ENCODE measurements at regions not wholly inside any gene's neighbourhood (a gene's known extent, or its start where the extent isn't known, plus 50 kb on each side); places are given as distances from the start of the nearest gene placed in this dataset.

DNA sequence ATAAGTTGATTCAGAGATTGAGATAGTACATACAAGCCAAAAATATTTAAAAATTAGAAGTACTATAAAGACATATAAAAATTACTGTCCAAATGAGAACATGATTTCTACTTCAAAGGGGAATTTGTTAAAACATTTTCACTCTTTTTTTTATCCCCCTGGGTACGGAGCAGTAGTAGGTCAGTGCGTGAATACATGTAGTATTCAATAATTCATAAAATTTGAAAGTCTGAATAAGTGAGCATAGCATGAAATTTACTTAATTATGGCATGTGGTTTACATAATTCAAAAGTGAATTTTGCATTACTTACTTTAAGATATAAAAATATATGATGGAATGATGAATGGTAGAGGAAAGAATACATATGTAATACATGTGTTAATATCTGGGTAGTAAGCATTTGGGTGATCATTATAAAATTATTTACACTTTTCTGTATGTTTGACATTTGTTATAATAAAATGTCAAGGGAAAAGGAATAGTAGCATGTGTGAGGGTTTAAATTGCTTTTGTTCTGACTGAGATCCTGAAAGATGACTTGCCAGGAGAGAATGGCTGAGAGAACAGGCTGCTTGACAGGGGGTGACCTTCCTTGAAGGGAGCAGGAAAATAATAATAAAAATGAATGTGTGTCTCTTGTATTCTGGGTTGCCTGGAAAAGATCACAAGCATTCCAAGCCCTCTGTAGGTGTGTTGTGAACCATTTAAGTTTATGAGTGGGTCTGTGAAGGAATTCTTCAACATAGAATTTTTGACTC is 1178.8 kb downstream of the ZPLD1 start (continued):
- TF ChIP-seq, protein P1, sequence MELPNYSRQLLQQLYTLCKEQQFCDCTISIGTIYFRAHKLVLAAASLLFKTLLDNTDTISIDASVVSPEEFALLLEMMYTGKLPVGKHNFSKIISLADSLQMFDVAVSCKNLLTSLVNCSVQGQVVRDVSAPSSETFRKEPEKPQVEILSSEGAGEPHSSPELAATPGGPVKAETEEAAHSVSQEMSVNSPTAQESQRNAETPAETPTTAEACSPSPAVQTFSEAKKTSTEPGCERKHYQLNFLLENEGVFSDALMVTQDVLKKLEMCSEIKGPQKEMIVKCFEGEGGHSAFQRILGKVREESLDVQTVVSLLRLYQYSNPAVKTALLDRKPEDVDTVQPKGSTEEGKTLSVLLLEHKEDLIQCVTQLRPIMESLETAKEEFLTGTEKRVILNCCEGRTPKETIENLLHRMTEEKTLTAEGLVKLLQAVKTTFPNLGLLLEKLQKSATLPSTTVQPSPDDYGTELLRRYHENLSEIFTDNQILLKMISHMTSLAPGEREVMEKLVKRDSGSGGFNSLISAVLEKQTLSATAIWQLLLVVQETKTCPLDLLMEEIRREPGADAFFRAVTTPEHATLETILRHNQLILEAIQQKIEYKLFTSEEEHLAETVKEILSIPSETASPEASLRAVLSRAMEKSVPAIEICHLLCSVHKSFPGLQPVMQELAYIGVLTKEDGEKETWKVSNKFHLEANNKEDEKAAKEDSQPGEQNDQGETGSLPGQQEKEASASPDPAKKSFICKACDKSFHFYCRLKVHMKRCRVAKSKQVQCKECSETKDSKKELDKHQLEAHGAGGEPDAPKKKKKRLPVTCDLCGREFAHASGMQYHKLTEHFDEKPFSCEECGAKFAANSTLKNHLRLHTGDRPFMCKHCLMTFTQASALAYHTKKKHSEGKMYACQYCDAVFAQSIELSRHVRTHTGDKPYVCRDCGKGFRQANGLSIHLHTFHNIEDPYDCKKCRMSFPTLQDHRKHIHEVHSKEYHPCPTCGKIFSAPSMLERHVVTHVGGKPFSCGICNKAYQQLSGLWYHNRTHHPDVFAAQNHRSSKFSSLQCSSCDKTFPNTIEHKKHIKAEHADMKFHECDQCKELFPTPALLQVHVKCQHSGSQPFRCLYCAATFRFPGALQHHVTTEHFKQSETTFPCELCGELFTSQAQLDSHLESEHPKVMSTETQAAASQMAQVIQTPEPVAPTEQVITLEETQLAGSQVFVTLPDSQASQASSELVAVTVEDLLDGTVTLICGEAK (IDR thresholded peaks at IDR 0.05; ENCODE audit: borderline replicate concordance): no peak
- TF ChIP-seq CBX3 (IDR thresholded peaks at IDR 0.05; ENCODE audit: borderline replicate concordance, low read depth) (no peak), ZSCAN29 (IDR thresholded peaks at IDR 0.05) (no peak), RCOR1 (conservative IDR thresholded peaks at IDR 0.05; ENCODE audit: low read depth, low read length) (no peak)

DNA sequence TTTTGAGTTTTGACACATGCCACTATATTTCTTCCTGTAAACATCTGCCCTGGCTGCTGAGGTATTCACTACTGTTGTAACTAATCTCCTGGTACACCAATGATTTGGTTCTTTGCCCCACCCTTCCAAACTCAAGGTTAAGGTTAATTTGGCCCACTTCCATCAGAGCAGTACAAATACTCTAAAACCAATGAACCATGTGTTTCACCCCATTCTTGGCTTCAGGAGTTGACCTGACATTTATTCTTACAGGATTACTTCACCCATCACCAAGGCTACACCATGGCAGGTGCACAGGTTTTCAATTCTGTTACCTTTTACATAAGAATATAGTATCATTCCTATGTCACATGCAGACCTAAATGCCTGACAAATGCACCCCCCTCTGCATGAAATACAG is 1179.9 kb downstream of the ZPLD1 start:
- H3K9ac ChIP-seq (ENCODE audit: control insufficient read depth, insufficient read depth, low read length): no peak overlapping the region
- no peaks in the 10 kb centered on the region for H3K79me2 ChIP-seq (ENCODE audit: control insufficient read depth, insufficient read depth, low read length)
- H2AFZ ChIP-seq (ENCODE audit: control insufficient read depth, low read depth, low read length): no peak overlapping the region
- BruUV-seq (replicated peaks): no TSS peak
- H3K9me3 ChIP-seq (replicated peaks; ENCODE audit: control insufficient read depth, insufficient read depth, low read length): no peaks in the 10 kb centered on the region
- ChIA-PET RAD21 (ENCODE audit: unreplicated experiment) (no interaction called here), POLR2A (no interaction called here), CTCF (no interaction called here), SMC1A (ENCODE audit: uncharacterized antibody, unreplicated experiment) (no interaction called here)
- no peak overlapping the region for H3K4me2 ChIP-seq (ENCODE audit: control insufficient read depth, insufficient read depth)
- no peaks in the 10 kb centered on the region for H3K36me3 ChIP-seq (ENCODE audit: control insufficient read depth in 2 of 2, insufficient read depth in 2 of 2, low read length in 1 of 2)
- intact Hi-C loops (cut with micrococcal nuclease; ENCODE audit: unreplicated experiment) (no loop called here), in situ Hi-C loops (cut with MboI) (no loop called here)
- no peaks in the 10 kb centered on the region for H3K27me3 ChIP-seq (replicated peaks in 1 of 2; ENCODE audit: control insufficient read depth in 2 of 2, insufficient read depth in 2 of 2, low read length in 1 of 2)
- FAIRE-seq (no peak), ATAC-seq (no peak), DNase-seq (ENCODE audit: low read depth, low spot score) (no peak)
- no peaks in the 10 kb centered on the region for H4K20me1 ChIP-seq (ENCODE audit: control insufficient read depth, insufficient read depth)
- no peak overlapping the region for H3K4me3 ChIP-seq
- no peak overlapping the region for H3K27ac ChIP-seq (ENCODE audit: control insufficient read depth, insufficient read depth)
- no peaks in the 10 kb centered on the region for H3K4me1 ChIP-seq (ENCODE audit: control insufficient read depth, insufficient read depth, low read length)
- TF ChIP-seq, protein P2, sequence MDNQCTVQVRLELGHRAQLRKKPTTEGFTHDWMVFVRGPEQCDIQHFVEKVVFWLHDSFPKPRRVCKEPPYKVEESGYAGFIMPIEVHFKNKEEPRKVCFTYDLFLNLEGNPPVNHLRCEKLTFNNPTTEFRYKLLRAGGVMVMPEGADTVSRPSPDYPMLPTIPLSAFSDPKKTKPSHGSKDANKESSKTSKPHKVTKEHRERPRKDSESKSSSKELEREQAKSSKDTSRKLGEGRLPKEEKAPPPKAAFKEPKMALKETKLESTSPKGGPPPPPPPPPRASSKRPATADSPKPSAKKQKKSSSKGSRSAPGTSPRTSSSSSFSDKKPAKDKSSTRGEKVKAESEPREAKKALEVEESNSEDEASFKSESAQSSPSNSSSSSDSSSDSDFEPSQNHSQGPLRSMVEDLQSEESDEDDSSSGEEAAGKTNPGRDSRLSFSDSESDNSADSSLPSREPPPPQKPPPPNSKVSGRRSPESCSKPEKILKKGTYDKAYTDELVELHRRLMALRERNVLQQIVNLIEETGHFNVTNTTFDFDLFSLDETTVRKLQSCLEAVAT (IDR thresholded peaks at IDR 0.05): no peak
- no peak for TF ChIP-seq KAT2A (conservative IDR thresholded peaks at IDR 0.05; ENCODE audit: control insufficient read depth, low read depth, low read length)
- no peak for TF ChIP-seq YY1 (IDR thresholded peaks at IDR 0.05; ENCODE audit: low read depth, low read length)
- no peak for TF ChIP-seq MYC (IDR thresholded peaks at IDR 0.05; ENCODE audit: insufficient read depth, insufficient read length, insufficient replicate concordance, low read length, severe bottlenecking)
- no peak for TF ChIP-seq CHD4 (IDR thresholded peaks at IDR 0.05)
- TF ChIP-seq FOXK2 (IDR thresholded peaks at IDR 0.05): no peak
- no peak for TF ChIP-seq ZNF207 (IDR thresholded peaks at IDR 0.05; ENCODE audit: borderline replicate concordance)
- TF ChIP-seq ZBED1 (IDR thresholded peaks at IDR 0.05; ENCODE audit: borderline replicate concordance): no peak
- TF ChIP-seq, protein P3, sequence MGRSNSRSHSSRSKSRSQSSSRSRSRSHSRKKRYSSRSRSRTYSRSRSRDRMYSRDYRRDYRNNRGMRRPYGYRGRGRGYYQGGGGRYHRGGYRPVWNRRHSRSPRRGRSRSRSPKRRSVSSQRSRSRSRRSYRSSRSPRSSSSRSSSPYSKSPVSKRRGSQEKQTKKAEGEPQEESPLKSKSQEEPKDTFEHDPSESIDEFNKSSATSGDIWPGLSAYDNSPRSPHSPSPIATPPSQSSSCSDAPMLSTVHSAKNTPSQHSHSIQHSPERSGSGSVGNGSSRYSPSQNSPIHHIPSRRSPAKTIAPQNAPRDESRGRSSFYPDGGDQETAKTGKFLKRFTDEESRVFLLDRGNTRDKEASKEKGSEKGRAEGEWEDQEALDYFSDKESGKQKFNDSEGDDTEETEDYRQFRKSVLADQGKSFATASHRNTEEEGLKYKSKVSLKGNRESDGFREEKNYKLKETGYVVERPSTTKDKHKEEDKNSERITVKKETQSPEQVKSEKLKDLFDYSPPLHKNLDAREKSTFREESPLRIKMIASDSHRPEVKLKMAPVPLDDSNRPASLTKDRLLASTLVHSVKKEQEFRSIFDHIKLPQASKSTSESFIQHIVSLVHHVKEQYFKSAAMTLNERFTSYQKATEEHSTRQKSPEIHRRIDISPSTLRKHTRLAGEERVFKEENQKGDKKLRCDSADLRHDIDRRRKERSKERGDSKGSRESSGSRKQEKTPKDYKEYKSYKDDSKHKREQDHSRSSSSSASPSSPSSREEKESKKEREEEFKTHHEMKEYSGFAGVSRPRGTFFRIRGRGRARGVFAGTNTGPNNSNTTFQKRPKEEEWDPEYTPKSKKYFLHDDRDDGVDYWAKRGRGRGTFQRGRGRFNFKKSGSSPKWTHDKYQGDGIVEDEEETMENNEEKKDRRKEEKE (IDR thresholded peaks at IDR 0.05): no peak
- no peak for TF ChIP-seq RAD51 (IDR thresholded peaks at IDR 0.05)
- TF ChIP-seq CREM (IDR thresholded peaks at IDR 0.05; ENCODE audit: low read depth): no peak
